ENCODE measurements at regions not wholly inside any gene's neighbourhood (a gene's known extent, or its start where the extent isn't known, plus 50 kb on each side); places are given as distances from the start of the nearest gene placed in this dataset.

GRCh38 chr17:72504783-72505182 is 384.0 kb downstream of the SOX9 start:
- TF ChIP-seq EZH2 (IDR thresholded peaks at IDR 0.05; ENCODE audit: borderline replicate concordance, low read depth, low read length, severe bottlenecking) (no peak), POLR2AphosphoS5 (IDR thresholded peaks at IDR 0.05; ENCODE audit: insufficient read depth, low read depth, low read length) (no peak), FOS (IDR thresholded peaks at IDR 0.05; ENCODE audit: borderline replicate concordance, insufficient read depth, low read length) (no peak), GATA2 (IDR thresholded peaks at IDR 0.05; ENCODE audit: insufficient read depth, insufficient read length, low read depth, low read length) (no peak), MYC (IDR thresholded peaks at IDR 0.05; ENCODE audit: low read depth, low read length) (no peak), CTCF (IDR thresholded peaks at IDR 0.05; ENCODE audit: extremely low read depth in 1 of 2, insufficient read depth in 1 of 2, low read depth in 1 of 2, low read length in 2 of 2) (no peak), JUN (IDR thresholded peaks at IDR 0.05; ENCODE audit: borderline replicate concordance, insufficient read depth, insufficient read length, low read depth) (no peak), MAX (IDR thresholded peaks at IDR 0.05; ENCODE audit: insufficient read depth, insufficient read length) (no peak), POLR2A (IDR thresholded peaks at IDR 0.05; ENCODE audit: low read depth, low read length) (no peak)
- Histone ChIP-seq H3K27me3 (ENCODE audit: control insufficient read depth in 2 of 2, insufficient read depth in 2 of 2, low read length in 2 of 2) (no peaks in the 10 kb centered on the region), H3K36me3 (ENCODE audit: control insufficient read depth in 2 of 2, extremely low read depth in 1 of 2, insufficient read depth in 2 of 2, low read length in 2 of 2) (no peaks in the 10 kb centered on the region), H3K79me2 (ENCODE audit: control insufficient read depth, insufficient read depth, low read length) (no peaks in the 10 kb centered on the region), H3K9me3 (replicated peaks; ENCODE audit: control insufficient read depth, insufficient read depth, low read length) (peaks cover 2% of the 10 kb centered on the region), H3K9me1 (replicated peaks; ENCODE audit: control insufficient read depth, extremely low read depth, insufficient read depth, low read length) (no peaks in the 10 kb centered on the region), H4K20me1 (replicated peaks; ENCODE audit: control insufficient read depth, extremely low read depth, insufficient read depth, low read length) (no peaks in the 10 kb centered on the region), H3K27ac (ENCODE audit: insufficient read depth, low read depth, low read length) (no peak overlapping the region), H3K9ac (replicated peaks; ENCODE audit: extremely low read depth, insufficient read depth, low read length) (no peak overlapping the region), H3K4me3 (replicated peaks in 1 of 3; ENCODE audit: insufficient read depth in 1 of 3, low read depth in 1 of 3, low read length in 3 of 3) (no peak overlapping the region), H2AFZ (ENCODE audit: low read depth, low read length) (no peak overlapping the region), H3K4me1 (ENCODE audit: control insufficient read depth, extremely low read depth, insufficient read depth, low read length) (no peaks in the 10 kb centered on the region), H3K4me2 (ENCODE audit: insufficient read depth, low read length) (no peak overlapping the region)
- DNase-seq (ENCODE audit: low read depth, low spot score) (no peak), FAIRE-seq (no peak)
- no TSS peak for BruUV-seq (replicated peaks)
- POLR2A ChIA-PET = no interaction called here
- CTCF ChIA-PET = interaction anchor here (0.6 kb wide), 1 partner anchor 365 kb away, joined by 3 read pairs; no protein-coding TSS in a partner anchor
- dilution Hi-C loops (cut with MboI; ENCODE audit: extremely low pct_ligation_motif_present, low sequenced_read_pairs) = no loop called here
- intact Hi-C loops (cut with micrococcal nuclease) = no loop called here
